Fibroblast of skin of left quadriceps (primary cell): ENCODE measurements at regions not wholly inside any gene's neighbourhood (a gene's known extent, or its start where the extent isn't known, plus 50 kb on each side); places are given as distances from the start of the nearest gene placed in this dataset.
"Not testable (repeated sequence)": the region's sequence is repeated elsewhere in the genome, so short reads cannot be mapped to it uniquely, and the experiment has no call there.

Experiments used
- DNase-seq, 2 experiments: peaks; one replicate each; pipeline ENCODE4 v3.0.0-alpha.2; 2013; ENCODE audit warnings: low read depth in 2 of 2

GRCh38 chr5:38148021-38148625 lies 110.2 kb upstream of the EGFLAM start:
- DNase-seq = no peak

GRCh38 chr5:38143384-38143783 lies 115.0 kb upstream of the EGFLAM start:
- DNase-seq = no peak

GRCh38 chr5:38141665-38142064 lies 116.7 kb upstream of the EGFLAM start:
- no peak for DNase-seq

- DNase-seq = no peak
These were observed 119.8 kb upstream of the EGFLAM start for GRCh38 chr5:38138574-38138973.

- DNase-seq = no peak
These were observed 122.8 kb upstream of the EGFLAM start for GRCh38 chr5:38135486-38136039.

- DNase-seq = no peak
These were observed 123.5 kb upstream of the EGFLAM start for GRCh38 chr5:38134810-38135209.

DNA sequence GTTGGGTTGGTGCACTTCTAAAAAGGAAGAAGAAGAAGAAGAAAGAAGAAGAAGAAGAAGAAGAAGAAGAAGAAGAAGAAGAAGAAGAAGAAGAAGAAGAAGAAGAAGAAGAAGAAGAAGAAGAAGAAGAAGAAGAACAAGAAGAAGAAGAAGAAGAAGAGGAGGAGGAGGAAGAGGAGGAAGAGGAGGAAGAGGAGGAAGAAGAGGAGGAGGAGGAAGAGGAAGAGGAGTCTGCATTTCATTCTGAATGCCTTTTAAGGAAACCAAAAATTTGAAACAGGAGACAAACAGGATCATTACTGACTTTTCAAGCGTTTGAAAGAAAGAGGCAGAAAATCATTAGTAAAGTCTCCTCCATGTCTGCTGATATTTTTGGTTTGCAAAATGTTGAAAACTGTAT lies 124.1 kb upstream of the EGFLAM start:
- not testable (repeated sequence) for DNase-seq

GRCh38 chr5:38131686-38132085 lies 126.7 kb upstream of the EGFLAM start:
- no peak for DNase-seq

GRCh38 chr5:38124321-38124720 lies 134.0 kb upstream of the EGFLAM start:
- DNase-seq = no peak

- no peak for DNase-seq
These were observed 136.9 kb upstream of the EGFLAM start for GRCh38 chr5:38121420-38121819.

DNA sequence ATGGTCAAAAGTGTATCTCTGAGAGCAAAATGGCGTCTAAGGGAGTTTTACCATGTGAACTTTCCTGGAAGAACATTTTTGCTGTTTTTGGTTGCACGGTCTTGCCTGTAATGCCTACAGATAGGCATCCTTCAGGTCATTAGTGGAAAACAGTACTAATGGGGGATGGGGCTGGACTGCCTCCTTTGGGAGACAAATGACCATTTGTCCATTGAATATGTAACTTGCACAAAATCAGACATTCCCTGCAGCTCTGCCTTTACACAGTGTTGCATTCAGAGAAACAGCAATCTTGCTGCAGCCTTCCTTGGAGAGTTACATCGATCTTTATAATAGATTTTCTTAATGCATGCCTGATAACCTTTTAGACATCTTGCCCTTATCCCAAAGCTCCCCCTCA lies 138.5 kb upstream of the EGFLAM start:
- DNase-seq = no peak

DNA sequence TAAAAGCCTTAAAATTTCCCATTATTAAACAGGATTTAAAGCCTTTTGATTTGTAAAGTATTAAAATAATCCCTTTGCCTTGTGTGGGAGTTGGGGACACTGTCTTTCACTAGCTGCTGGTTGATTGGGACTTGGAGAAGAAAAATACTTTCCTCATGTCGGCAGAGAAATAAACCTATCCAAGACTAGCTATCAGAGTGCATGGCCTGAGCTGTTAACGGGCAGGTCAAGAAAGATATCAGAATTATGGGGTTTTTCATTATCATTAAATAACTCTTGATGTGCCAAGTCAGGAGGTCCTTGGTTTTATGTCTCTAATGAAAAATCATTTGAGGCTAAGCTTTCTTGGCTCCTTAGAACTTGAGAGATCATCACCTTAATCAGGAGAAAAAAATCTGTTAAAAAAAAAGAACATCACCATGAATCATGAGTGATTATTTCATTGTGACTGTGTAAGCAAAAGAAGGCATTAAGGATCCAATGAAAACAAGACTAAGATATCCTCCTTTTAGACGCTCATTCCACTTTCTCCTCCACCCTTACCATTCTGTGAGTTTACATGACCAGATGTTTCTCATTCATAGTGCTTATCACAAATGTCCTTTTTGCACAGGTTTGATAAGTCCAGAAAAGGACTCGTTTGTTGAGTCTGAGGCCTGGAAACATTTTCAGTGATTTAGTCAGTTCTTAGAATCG lies 140.4 kb upstream of the EGFLAM start:
- DNase-seq = no peak

DNA sequence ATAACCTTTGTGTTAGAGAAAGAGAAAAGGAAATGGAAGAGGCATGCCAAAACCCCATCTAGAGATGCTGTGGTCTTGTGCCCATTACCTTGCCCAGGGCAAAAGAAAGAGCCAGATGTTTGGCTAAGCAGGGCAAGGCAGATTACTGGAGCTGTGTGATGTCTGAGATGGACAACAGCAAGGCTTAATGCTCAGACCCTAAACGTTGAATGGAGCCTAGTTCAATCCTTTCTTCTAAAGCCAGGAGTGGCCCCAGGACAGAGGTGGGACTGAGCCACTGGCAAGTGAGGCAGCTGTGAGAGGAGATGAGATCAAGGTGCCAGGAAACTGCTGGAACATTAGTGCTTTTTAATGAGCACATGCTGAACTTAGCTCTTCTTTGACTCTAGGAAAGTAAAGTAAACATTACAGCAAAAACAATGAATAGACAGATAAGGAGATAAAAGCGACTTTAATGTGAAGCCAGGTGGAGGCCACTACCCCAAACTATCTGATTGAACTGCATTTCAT lies 143.0 kb upstream of the EGFLAM start:
- DNase-seq = no peak

DNA sequence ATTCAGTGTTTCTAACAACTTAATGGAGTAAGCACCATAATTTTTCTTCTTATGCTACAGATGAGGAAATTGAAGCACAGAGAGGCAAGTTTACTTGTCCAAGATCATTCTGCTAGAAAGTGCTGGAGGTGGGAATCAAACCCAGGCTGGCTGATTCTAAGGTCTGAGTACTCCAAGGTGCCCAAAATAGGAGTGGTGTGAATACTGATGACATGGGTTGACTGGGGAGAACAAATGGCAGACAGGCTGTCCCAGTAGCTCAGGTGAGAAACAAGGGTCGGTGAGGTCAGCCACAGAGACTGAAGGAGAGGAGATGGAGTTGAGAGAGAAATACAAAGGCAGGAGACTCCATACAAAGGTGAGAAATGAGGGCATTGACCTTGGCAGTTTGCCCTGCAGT lies 144.5 kb upstream of the EGFLAM start:
- no peak for DNase-seq

- no peak for DNase-seq
These were observed 144.9 kb upstream of the EGFLAM start for GRCh38 chr5:38113456-38113855.

GRCh38 chr5:38112938-38113337 lies 145.4 kb upstream of the EGFLAM start:
- no peak for DNase-seq

DNA sequence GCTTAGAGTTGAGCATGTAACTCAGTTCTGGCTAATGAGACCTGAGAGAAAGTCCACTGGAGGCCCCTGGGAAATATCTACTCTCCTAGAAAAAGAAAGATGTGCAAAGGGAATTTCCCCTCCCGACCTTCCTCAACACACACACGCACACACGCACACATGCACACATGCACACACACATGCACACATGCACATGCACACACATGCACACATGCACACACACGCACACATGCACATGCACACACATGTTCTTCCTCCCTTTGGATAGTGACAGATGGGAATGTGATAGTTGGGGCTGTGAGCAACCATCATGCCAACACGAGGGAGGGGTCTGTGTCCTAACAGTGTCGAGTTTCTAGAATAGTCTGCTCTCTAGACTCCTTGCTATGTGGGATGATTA lies 148.2 kb upstream of the EGFLAM start:
- DNase-seq = no peak

DNA sequence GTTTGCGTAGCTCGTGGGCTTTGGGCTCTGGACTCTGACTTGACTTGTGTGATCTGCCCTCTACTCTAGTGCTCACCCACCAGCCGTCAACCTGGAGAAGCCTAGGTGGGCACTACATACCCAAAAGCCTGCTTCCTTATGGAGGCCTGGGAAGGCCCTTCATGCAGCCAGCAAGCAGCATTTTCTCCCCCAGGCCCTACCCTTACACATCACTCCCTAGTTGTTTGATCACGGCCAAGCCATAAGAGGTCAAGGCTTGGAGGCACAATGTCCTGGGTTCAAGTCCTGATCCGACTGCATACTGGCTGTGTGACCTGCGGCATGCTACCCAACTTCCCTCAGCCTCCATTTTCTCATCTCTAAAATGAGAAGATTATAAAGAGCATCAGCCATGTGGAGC lies 151.3 kb upstream of the EGFLAM start:
- DNase-seq = no peak

GRCh38 chr5:38105801-38106200 lies 152.6 kb upstream of the EGFLAM start:
- DNase-seq = no peak

DNA sequence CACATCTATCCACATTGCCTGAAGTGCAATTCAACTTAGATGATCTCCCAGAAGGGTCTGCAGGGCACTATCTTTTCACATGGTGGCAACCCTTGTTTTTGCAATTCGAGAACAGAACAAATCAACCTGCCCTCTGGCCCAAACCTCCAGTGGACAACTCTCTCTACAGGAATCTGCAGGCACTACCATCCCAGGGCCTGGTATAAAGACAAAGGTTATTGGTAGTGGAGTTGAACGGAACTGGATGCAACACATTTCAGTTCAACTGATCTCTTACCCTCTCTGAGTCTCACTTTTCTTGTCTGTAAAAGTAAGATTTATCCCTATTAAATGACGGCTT lies 153.2 kb upstream of the EGFLAM start:
- DNase-seq = no peak

- DNase-seq = no peak
These were observed 153.7 kb upstream of the EGFLAM start for GRCh38 chr5:38104497-38105230.

DNA sequence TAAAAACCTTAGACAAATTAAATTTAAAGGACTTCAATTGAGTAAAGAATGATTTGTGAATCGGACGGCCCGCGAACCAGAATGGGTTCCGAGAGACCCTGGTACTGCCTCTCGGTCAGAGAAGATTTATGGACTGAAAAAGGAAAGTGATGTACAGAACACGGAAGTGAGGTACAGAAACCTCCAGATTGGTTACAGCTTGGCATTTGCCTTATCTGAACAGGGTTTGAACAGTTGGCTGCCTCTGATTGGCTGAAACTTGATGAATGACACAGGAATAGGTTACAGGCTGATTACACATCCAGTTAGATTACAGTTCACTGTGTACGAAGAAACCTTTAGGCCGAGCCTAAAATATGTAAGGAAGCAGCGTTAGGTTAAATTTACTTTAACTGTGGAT lies 156.5 kb upstream of the EGFLAM start:
- DNase-seq = no peak
